HG03571 (cell line): ENCODE measurements at regions not wholly inside any gene's neighbourhood (a gene's known extent, or its start where the extent isn't known, plus 50 kb on each side); places are given as distances from the start of the nearest gene placed in this dataset.

ENCODE experiments used
- ATAC-seq: cut with Tn5 transposase; IDR thresholded peaks from one replicate; pipeline ENCODE4 v1.9.1; 2021; ENCODE audit not compliant: unreplicated experiment

DNA sequence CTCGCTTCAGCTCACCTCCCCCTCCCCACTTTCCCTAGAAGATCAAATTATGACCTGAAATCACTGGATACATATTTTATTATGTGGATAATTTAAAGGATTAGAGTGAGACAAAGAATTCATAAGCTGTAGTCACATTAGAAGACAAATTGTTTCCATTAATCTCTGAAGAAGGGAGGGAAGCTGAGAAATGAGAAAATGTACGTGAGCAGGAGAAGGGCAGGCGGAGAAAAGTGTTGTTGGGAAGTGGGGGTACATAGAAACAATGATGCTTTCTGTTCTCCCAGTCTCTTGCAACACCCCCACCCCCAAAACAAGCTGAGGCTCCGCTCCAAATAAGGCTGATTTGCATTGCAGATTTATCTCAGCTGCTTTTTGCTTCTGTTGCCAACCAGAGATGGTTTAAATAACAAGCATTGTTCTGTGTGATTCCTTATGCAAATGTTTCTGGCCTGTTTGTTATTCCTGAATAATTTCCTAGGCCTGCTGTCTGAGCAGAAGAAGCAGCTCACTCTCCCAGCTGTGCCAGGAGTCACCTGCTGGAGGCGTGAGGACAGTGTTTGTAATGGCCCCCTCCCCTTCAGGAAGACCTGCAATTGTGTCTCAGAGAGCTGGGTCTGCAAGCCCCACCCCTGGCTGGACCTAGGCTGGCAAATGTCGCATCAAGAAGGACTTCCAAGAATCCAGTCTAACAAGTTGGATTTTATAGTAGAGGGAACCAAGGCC, 121.8 kb upstream of the TNR start:
- no peak for ATAC-seq

DNA sequence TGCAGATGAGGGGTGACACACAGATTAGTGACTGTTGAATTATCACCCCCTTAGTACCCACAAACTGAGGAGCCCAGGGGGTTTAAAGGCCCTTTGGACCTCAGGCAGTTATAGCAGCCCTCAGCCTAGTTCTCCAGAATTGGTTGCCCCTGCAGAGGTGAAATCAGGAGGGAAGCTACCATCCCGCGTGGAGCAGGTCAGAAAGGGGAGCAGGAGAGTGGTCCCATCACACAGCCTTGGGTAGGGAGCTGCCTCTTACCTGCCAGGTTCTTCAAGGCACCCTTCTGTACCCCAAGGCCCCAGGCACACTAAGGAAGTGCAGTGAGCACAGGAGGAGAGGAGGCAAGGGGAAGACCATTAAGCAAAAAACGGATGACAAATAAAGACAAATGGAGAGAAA, 121.2 kb upstream of the TNR start:
- no peak for ATAC-seq

DNA sequence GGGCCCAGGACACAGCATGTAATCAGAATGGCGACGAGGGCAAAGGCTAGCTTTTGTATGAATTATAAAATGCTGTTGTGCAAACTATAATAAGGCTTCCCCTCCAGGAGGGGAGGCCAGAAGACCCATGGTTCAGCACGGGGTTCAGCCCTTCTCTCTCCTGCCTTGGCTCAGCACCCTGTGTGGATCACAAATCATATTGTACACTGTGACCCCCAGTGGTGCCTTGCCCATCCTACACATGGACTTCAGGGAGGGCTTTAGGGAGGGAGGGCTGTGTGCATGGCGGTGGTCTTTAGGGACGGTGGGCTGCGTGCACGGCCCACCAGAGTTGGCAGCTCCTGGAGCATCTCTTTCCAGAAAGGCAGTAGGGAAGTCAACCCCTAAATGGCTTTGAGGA, 120.8 kb upstream of the TNR start:
- no peak for ATAC-seq

DNA sequence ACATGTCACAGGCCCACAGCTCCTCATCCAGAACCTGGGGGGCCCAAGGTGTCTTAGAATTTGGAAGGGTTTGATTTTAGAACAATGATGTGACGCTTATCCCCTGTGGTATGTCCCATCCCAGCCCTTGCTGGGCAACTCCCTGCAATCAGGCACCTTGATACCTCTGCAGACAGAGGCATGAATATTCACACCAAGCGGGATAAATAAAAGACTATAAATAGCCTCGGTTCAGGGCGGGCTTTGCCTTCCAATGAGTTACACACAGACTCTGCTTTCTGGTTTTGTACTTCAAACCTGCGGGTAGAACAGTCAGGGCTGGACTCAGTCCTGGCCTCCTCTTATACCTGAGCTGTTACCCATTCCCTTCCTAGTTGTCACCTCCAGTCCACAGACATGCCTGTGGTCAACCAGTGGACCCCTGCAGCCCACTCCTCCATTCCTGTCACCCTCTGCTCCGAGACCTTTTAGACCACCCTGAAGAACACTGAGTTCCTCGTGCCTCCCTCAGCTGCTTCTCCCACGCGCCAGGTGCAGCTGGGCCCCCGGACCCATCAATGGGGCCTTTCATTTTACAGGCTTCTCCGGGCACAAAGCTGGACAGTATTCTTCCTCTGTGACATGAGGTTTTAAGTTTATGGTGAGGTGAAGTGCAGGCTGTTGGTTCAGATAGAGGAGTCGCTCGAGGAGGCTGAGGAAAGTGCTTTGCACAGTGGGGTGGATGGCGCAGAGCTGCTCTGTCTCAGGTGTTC, 120.1 kb upstream of the TNR start:
- no peak for ATAC-seq

DNA sequence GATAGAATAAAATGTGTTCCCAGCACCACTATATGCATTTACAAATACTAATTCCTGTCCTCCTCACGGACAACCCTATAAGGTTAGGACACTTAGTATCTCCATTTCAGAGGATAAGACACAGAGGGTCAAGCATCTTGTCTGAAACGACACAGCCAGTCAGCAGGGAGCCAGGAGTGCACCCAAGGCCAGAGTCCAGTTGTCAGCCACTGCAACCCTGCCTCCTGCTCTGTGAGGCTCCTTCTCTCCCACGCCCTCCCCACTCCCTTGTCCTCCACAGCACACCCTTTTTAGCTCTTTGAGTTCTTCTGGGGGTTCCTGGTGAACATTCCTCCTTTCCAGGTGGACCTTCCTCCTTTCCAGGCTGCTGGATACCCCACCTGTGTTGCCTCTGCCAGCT, 119.0 kb upstream of the TNR start:
- ATAC-seq, result no peak

DNA sequence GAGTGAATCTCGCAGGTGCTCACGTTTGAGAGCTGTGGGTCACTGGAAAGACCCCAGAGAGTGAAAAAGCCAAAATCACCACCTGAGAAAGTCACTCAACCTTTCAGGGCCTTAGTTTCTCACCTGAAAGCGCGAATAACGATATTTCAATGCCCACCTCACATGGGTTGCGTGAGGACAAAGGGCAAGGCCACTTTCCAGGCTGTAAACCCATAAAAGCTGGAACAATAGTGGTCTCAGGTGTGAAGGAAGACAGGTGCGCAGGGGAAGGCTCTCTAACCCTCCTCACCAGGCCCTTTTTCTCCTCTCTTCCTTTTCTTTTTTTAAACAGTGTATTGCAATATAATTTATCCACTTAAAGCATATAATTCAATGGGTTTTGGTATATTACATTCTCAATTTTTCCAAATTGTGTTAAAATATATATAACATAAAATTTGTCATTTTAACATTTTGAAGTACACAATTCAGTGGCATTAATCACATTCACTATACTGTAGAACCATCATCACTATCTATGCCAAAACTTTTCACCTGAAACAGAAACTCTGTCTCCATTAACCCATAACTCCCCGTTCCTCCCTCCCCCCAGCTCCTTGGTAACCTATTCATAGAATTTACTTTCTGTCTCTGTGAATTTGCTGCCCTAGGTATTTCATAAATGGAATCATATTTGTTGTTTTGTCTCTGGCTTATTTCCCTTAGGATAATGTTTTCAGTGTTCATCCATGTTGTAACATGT, 118.4 kb upstream of the TNR start:
- ATAC-seq, result no peak

DNA sequence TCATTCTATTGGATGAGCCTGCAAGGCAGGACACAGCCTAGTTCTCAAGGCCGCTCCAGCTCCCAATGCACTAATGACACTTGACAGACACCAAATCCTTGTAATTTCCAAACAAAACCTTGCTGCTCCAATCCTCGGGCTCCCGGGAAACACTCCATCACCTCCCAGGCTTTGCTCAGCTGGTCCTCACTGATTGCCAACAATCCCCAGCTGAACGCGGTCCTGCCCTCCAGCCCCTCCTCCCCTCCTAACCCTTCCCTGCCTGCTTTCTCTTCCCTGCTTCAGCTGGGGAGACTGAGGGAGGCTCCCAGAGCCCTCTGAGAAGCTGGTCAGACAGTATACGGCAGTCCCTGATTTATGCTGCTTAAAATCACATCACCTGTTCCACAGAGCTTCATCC, 114.4 kb upstream of the TNR start:
- ATAC-seq, result no peak

DNA sequence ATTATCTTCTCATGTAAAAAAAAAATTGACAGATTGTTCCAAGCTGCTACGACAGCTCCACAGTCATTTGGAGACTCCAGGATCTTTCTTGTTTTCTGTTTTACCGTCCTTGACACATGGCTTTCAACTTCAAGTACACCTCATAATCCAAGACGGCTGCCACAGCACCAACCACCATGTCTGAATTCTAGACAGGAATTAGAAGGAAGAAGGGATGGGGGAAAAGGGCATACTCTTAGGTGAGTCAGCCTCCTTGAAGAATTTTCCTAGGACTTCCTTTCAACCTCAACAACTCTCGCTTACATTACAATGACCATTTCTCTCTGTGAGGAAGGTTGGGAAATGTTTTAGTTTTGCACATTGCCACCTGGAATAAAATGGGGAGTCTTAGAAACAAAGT, 110.3 kb upstream of the TNR start:
- no peak for ATAC-seq

DNA sequence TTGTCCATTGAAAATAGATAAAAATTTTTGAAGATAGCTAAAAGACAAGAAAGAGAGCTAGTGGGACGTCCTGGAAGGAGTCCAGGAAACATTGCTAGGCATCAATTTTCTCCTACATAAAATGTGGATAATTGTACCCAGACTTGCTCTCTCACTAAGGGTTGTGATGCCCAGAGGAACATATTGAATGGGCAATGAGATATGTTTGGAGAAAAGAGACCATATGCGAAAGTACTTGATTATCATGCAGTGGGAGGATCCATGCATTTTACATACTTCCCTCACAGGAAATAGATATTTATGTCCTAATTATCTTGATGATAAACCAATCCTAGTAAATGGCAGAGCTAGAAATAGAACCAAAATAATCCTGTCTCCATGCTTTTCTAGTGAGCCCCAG, 108.4 kb upstream of the TNR start:
- ATAC-seq, result no peak

DNA sequence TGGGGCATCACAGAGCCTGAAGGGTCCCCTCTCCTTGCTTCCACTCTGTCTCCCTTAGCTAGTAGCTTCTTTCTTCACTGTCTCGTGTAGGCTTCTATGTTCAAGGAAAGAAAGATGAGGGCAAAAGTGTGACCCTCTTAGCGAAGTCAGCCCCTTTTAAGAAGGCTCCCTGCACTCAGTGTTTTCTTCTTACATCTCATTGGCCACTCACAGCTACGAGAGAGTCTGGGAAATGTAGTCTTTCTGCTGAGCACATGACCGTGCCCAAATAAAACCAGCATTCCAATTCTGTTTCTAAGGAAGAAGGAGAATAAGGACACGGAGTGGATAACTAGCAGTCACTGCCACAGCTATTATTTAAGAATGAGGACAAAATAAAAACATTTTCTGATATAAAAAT, 104.9 kb upstream of the TNR start:
- ATAC-seq, result no peak

DNA sequence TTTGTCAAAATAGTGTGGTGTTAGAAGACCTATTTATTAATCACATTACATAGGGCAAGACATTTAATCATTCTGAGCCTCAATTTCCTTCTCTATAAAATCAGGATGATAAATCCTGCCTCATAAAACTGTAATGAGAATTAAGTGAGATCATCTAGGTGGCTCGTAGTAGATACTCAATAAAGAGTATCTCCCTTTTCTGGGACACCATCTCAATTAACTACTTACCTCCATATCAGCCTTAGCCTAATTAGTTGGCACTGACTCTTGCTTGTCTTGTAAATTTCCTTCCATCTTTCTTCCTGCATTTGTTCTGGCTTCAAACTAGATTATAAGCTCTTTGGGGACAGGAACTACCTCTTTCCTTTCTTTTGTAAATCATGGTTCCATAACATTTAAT, 102.6 kb upstream of the TNR start:
- no peak for ATAC-seq

DNA sequence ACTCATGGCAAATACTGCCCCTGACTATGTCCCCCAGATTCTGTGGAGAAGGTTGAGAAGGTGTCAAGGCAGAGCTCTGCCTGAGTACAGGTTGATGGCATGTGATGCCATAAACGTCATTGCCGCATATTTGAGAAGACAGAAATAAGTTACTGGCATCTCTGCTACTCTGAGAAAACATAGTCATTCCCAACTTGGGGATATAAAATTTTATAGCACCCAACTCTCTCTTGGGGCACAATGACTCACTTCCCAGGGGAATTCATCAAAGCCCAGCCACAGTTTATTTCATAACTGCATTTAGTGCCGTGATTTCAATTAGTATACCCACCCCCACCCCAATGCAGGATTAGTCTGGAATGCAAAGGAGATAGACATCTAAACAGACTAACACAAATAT, 101.9 kb upstream of the TNR start:
- ATAC-seq, result no peak

DNA sequence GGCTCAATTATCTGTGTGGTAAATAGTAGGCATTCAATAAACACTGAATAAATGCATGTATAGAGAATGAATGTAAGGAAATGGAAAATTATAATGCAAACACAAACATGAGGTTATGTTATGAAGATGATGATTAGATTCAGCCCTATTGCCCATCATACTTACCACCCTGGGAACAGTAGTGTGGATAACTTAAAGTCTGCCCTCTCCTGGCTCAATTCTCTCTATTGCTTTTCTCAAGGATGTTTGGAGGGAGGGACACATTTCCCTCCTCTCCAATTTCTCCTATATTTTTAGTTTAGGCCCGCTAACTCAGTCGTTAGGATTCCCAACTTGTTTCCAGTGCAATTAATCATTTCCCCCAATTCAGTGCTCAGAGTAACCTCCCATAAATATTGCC, 101.5 kb upstream of the TNR start:
- ATAC-seq, result no peak

DNA sequence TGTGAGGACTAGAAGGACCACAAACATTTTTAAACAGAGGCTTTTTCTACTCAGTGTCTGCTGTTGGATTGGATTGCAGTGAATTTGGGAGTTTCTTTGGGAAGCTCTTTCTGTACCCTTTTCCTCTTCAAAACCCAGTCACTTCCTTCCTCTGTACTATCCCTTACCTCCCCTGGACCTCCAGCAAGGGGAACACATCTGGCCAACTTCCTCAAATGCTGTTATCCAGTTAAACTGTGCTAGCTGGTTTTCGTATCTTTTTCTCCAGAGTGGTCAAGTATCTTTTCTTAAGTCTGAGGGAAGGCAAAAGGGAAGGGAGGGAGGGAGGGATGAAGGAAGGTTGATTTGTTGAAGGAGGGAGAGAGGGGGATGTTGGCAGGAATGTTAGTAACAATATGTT, 99.2 kb upstream of the TNR start:
- ATAC-seq, result no peak

DNA sequence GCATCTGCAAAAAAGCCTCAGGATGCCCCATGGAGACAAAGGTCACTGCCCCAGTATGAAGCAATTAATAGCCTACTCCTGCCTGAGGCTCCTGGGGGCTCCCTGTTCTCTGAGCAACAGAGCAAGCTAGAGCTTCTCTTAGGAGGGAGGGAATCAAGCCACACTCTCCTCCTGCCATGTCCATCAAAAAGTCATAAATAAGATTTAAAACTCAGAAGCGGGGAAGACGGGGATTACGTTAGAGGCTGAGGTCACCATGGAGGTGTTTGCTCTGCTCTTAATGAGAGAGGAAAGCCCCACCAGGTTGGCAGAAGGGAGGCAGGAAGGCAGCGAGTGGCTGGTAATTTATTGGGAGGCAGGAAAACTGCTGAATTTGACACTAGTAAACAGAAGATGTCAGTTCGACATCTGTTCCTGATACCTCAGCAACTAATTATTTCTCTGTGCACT, 98.4 kb upstream of the TNR start:
- no peak for ATAC-seq

DNA sequence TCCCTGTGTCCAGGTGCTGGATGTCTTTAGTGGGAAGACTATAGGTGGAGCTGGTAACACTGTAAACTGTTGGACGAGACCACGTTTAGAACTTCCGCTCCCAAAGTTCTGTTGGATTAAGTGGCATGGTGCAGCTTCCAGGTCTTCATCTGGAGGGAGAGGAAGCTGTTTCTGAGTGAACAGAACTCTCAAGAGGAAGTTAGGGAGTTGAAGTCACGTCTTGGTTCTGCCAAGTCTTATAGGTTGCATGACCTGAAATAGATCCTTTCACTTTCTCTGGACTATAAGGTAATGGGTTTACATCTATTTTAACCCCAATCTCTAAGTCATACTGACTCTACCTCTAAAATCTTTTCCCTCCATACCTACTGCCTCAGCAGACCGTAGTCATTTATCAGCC, 97.4 kb upstream of the TNR start:
- no peak for ATAC-seq

DNA sequence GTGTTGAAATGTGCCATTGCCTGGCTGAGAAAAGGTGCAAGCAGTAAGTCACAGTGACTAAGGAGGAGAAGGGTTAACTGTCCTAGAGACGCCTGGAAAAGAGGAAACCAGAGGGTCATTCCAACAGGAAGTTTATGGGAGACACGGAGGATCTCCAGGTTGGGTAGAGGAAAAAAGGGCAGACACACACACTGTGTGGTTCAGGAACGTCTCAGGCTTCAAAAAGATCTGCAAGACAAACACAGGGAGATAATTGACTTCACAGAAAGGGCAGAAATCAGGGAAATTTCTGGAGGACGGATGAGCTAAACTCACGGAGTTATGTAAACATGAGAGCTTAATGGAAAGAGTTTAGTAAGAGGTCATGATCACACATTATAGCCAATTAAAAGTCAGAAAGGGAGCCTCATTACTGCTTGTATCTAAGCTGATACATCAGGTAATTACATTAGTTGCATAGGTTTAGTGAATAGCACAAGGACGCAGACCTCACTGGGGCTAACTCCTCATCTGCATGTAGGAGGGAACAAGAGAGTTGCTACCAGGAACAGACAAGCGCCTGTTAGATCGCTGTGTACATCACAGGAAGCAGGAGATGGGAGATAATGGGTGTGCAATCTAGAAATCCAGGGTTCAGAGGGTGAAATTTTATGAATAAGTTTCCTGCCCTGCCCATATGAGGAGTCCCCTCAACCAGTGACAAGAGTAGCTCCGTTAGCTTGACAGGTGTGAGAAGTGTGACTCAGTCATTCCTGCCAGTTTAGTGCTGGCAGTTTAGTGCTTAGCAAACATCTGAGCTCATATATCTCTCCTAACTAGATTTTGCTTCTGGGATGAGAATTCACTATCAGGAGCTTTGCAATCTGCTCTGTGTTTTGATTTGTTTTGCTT, 96.6 kb upstream of the TNR start:
- ATAC-seq, result no peak

DNA sequence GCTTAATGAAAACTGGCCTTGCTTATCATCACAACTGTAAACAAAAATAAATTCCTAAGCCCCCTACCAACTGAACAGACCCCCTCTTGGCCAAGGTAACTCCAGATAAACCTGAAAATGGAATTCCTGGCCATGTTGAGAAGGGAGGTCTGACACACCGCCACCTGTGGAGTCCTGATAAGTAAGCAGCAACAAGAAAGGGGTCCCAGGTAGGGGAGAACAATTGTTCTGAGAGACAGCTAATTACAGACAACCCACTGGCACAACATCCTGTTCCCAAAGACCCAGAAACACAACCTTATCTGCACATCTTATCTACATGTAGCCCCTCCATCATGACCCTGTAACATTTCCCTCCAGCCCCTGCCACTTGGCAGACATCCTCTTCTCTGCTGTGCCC, 91.2 kb upstream of the TNR start:
- no peak for ATAC-seq

DNA sequence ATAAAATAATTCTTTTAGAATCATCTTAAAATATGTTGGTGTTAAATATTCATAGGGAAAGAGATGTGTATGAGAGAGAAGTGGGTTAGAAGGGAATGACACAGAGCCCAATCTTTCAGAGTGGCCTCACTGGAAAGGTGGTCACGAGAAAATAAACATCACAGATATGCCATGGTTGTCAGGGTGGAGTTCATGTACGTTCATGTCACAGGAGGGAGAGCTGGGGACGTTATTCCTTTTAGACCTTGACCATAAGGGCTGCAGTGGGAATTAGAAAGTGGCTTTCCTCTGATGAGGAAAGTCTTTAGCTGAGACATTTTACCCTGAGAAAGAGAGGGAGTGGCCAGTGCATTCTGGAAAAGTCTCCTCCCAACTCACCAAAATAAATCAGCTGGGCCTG, 90.6 kb upstream of the TNR start:
- ATAC-seq, result no peak

DNA sequence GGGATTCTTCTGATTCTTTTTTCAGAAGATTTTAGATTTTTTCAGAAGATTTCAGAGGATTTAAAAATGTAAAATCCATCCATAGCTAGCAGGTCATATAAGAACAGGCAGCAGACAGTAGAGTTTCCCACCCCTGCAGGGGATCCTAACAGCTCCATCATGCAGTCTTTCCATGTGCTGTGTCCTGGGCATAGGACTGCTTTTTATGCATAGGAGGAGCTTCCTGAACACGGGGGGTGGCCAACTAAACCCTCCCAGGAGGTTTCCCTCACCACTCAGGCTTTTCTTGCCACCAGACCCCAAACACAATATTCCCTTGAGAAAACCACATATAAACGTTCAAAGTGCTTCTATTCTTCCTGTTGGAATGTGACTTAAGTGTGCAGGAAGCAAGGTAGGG, 90.1 kb upstream of the TNR start:
- no peak for ATAC-seq

DNA sequence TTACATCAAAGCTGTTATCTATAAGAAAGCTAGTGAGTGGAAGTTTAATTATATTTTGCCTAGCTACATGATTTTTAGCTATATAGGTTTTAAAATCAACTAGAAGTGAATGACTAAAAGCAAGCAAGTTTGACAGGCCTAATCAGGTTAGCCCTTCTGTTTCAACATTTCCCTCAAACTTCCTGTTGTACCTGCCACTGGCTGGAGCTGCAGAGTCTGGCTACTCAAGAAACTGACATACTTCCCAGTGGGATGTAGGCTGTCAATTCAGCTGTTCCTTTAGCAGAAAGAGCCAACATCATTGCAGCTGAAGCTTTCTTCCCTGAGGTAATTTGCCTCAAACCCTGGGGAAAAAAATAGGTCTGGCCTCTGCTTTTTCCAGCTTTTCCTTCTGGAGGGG, 87.1 kb upstream of the TNR start:
- no peak for ATAC-seq
